ENCODE measurements at regions not wholly inside any gene's neighbourhood (a gene's known extent, or its start where the extent isn't known, plus 50 kb on each side); places are given as distances from the start of the nearest gene placed in this dataset.

- DNase-seq (ENCODE audit: low spot score) (no peak), ATAC-seq (ENCODE audit: insufficient number of reproducible peaks, low FRiP score, low read depth) (no peak)
- Histone ChIP-seq H3K4me1 (ENCODE audit: control insufficient read depth in 1 of 2, low read depth in 2 of 2) (peaks cover 0 to 21% of the 10 kb centered on the region in 2 donors), H3K36me3 (no peaks in the 10 kb centered on the region), H3K27ac (no peak overlapping the region), H3K9me3 (no peaks in the 10 kb centered on the region), H3K4me3 (no peak overlapping the region), H3K27me3 (replicated peaks; ENCODE audit: insufficient read depth) (no peaks in the 10 kb centered on the region)
- TF ChIP-seq CTCF (IDR thresholded peaks at IDR 0.05): no peak
Measured at GRCh38 chr7:106524690-106525059, 136.3 kb downstream of the CCDC71L start.

GRCh38 chr7:106523482-106523881, 137.5 kb downstream of the CCDC71L start:
- no peak for DNase-seq (ENCODE audit: low spot score)
- H3K4me1 ChIP-seq (ENCODE audit: control insufficient read depth in 1 of 2, low read depth in 2 of 2): peaks cover 0 to 21% of the 10 kb centered on the region in 2 donors
- TF ChIP-seq CTCF (IDR thresholded peaks at IDR 0.05): no peak

GRCh38 chr7:106522696-106523095, 138.3 kb downstream of the CCDC71L start:
- no peak overlapping the region for H3K4me3 ChIP-seq
- H3K27me3 ChIP-seq (replicated peaks; ENCODE audit: insufficient read depth): no peaks in the 10 kb centered on the region
- TF ChIP-seq CTCF (IDR thresholded peaks at IDR 0.05): no peak
- no peak for ATAC-seq (ENCODE audit: insufficient number of reproducible peaks, low FRiP score, low read depth)
- H3K9me3 ChIP-seq: no peaks in the 10 kb centered on the region
- DNase-seq (ENCODE audit: low spot score): no peak
- H3K27ac ChIP-seq: no peak overlapping the region
- H3K36me3 ChIP-seq: no peaks in the 10 kb centered on the region
- peaks cover 0 to 21% of the 10 kb centered on the region in 2 donors for H3K4me1 ChIP-seq (ENCODE audit: control insufficient read depth in 1 of 2, low read depth in 2 of 2)

More at GRCh38 chr7:106523482-106523881, 137.5 kb downstream of the CCDC71L start:
- H3K27me3 ChIP-seq (replicated peaks; ENCODE audit: insufficient read depth): no peaks in the 10 kb centered on the region
- H3K9me3 ChIP-seq: no peaks in the 10 kb centered on the region
- H3K36me3 ChIP-seq: no peaks in the 10 kb centered on the region
- peak overlapping the region in 1 of 2 donors; percentile 43 for H3K27ac ChIP-seq
- ATAC-seq (ENCODE audit: insufficient number of reproducible peaks, low FRiP score, low read depth): peak; percentile 71
- H3K4me3 ChIP-seq: peak overlapping the region; percentile 36

GRCh38 chr7:106521541-106521940, 139.4 kb downstream of the CCDC71L start:
- Histone ChIP-seq H3K9me3 (no peaks in the 10 kb centered on the region), H3K27me3 (replicated peaks; ENCODE audit: insufficient read depth) (no peaks in the 10 kb centered on the region), H3K27ac (no peak overlapping the region), H3K36me3 (no peaks in the 10 kb centered on the region), H3K4me3 (no peak overlapping the region), H3K4me1 (ENCODE audit: control insufficient read depth in 1 of 2, low read depth in 2 of 2) (peaks cover 0 to 21% of the 10 kb centered on the region in 2 donors)
- ATAC-seq (ENCODE audit: insufficient number of reproducible peaks, low FRiP score, low read depth) (no peak), DNase-seq (ENCODE audit: low spot score) (no peak)
- TF ChIP-seq CTCF (IDR thresholded peaks at IDR 0.05): no peak

- ATAC-seq (ENCODE audit: insufficient number of reproducible peaks, low FRiP score, low read depth): no peak
- H3K9me3 ChIP-seq: no peaks in the 10 kb centered on the region
- H3K4me1 ChIP-seq (ENCODE audit: control insufficient read depth in 1 of 2, low read depth in 2 of 2): peaks cover 0 to 21% of the 10 kb centered on the region in 2 donors
- no peak for TF ChIP-seq CTCF (IDR thresholded peaks at IDR 0.05)
- no peak for DNase-seq (ENCODE audit: low spot score)
- no peak overlapping the region for H3K4me3 ChIP-seq
- no peaks in the 10 kb centered on the region for H3K36me3 ChIP-seq
- H3K27ac ChIP-seq: no peak overlapping the region
- no peaks in the 10 kb centered on the region for H3K27me3 ChIP-seq (replicated peaks; ENCODE audit: insufficient read depth)
Measured at GRCh38 chr7:106520962-106521514, 139.9 kb downstream of the CCDC71L start.

All from thoracic aorta (tissue), 2 donors.